HCT116 (cell line): ENCODE measurements at regions not wholly inside any gene's neighbourhood (a gene's known extent, or its start where the extent isn't known, plus 50 kb on each side); places are given as distances from the start of the nearest gene placed in this dataset.

Source experiments
- CTCF ChIP-seq, 3 experiments: fragments of 200-600 bp in 1 of 3; sonication (generic) in 1 of 3; IDR thresholded peaks in 2 of 3; conservative IDR thresholded peaks in 1 of 3; 2 replicates each; pipeline ENCODE4 v1.5.1; 2012 to 2017; ENCODE audit warnings: low read depth in 2 of 3, low read length in 2 of 3, antibody characterized with exemption in 1 of 3, borderline replicate concordance in 1 of 3, control low read depth in 1 of 3, mild to moderate bottlenecking in 1 of 3, mixed read lengths in 1 of 3, mixed run types in 1 of 3, moderate library complexity in 1 of 3; ENCODE audit not compliant: insufficient read depth in 1 of 3
- EZH2phosphoT487 ChIP-seq: fragments of 200-600 bp; IDR thresholded peaks from 2 replicates; pipeline ENCODE4 v1.6.1; 2018; ENCODE audit warnings: antibody characterized with exemption, borderline replicate concordance
- POLR2A ChIP-seq: IDR thresholded peaks from 2 replicates; pipeline ENCODE4 v1.7.0; 2011; ENCODE audit warnings: borderline replicate concordance; ENCODE audit not compliant: insufficient read depth, insufficient read length; ENCODE audit errors: extremely low read depth
- RAD21 ChIP-seq: IDR thresholded peaks from 2 replicates; pipeline ENCODE4 v1.6.1; 2012; ENCODE audit warnings: low read depth, mild to moderate bottlenecking
- SIN3A ChIP-seq: IDR thresholded peaks from 2 replicates; pipeline ENCODE4 v1.6.1; 2012; ENCODE audit warnings: low read depth

- TF ChIP-seq CTCF (IDR thresholded peaks at IDR 0.05 in 2 of 3, conservative IDR thresholded peaks at IDR 0.05 in 1 of 3; ENCODE audit: borderline replicate concordance in 1 of 3, insufficient read depth in 1 of 3, low read depth in 2 of 3, low read length in 2 of 3) (no peak), SIN3A (no peak), POLR2A (no peak), RAD21 (no peak), EZH2phosphoT487 (no peak)
Observed at GRCh38 chr1:190578017-190578416, 100.4 kb upstream of the BRINP3 start.
